ENCODE measurements at regions not wholly inside any gene's neighbourhood (a gene's known extent, or its start where the extent isn't known, plus 50 kb on each side); places are given as distances from the start of the nearest gene placed in this dataset.

GRCh38 chr5:32503261-32503660 is 58.7 kb upstream of the ZFR start:
- DNase-seq (ENCODE audit: low read depth): no peak

GRCh38 chr5:32501071-32502002 is 56.8 kb upstream of the ZFR start:
- no peak for DNase-seq (ENCODE audit: low read depth)

- DNase-seq (ENCODE audit: low read depth): no peak
These were observed 55.6 kb upstream of the ZFR start for GRCh38 chr5:32500181-32500580.

- no peak for DNase-seq (ENCODE audit: low read depth)
These were observed 54.7 kb upstream of the ZFR start for GRCh38 chr5:32499261-32499660.

- DNase-seq (ENCODE audit: low read depth): no peak
These were observed 53.9 kb upstream of the ZFR start for GRCh38 chr5:32498484-32498883.

GRCh38 chr5:32496104-32496503 is 51.6 kb upstream of the ZFR start:
- DNase-seq (ENCODE audit: low read depth): no peak

GRCh38 chr5:32494827-32495226 is 50.3 kb upstream of the ZFR start:
- DNase-seq (ENCODE audit: low read depth): no peak
